Stomach (tissue), 4 donors: ENCODE measurements at regions not wholly inside any gene's neighbourhood (a gene's known extent, or its start where the extent isn't known, plus 50 kb on each side); places are given as distances from the start of the nearest gene placed in this dataset.

ENCODE experiments used
- CTCF ChIP-seq, 7 experiments: fragments of 450-650 bp in 4 of 7; fragments of 200-600 bp in 3 of 7; sonication (generic) in 3 of 7; IDR thresholded peaks; one replicate each; pipeline ENCODE4 v1.5.1; 2016 to 2019; ENCODE audit warnings: antibody characterized with exemption in 7 of 7, control low read depth in 2 of 7, mild to moderate bottlenecking in 1 of 7
- POLR2A ChIP-seq, 4 donors: fragments of 450-650 bp; IDR thresholded peaks; one replicate each; pipeline ENCODE4 v1.6.1; 2016; ENCODE audit warnings: antibody characterized with exemption in 4 of 4, control low read depth in 2 of 4, mild to moderate bottlenecking in 1 of 4, moderate library complexity in 1 of 4
- POLR2AphosphoS5 ChIP-seq, 3 donors: sonication (generic); formaldehyde crosslinking; IDR thresholded peaks; one replicate each; pipeline ENCODE4 v1.6.1; 2016; ENCODE audit warnings: antibody characterized with exemption in 3 of 3

DNA sequence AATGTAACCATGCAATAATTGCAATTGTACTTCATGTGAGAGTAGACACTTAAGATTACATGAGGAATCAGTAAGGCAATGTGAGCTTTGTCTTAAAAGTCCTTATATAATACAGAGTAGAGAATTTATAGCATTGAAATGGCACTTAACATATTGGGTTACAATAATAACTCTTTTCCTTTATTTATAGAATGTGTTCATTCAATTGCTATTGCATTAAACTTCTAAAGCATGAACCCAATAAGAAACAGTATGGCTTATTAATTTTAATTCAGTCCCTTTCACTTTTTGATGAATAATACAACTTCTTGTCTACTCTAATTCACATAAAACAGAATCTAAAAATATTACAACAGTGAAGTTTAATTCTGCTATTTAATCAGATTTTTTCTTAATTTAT lies 174.2 kb upstream of the PABPC4L start:
- TF ChIP-seq CTCF (IDR thresholded peaks at IDR 0.05) (no peak), POLR2A (IDR thresholded peaks at IDR 0.05) (no peak), POLR2AphosphoS5 (IDR thresholded peaks at IDR 0.05) (no peak)
